Thyroid gland (tissue), 4 donors: ENCODE measurements at regions not wholly inside any gene's neighbourhood (a gene's known extent, or its start where the extent isn't known, plus 50 kb on each side); places are given as distances from the start of the nearest gene placed in this dataset.
"Not testable (repeated sequence)": the region's sequence is repeated elsewhere in the genome, so short reads cannot be mapped to it uniquely, and the experiment has no call there.

ENCODE experiments used
- CTCF ChIP-seq, 6 experiments: fragments of 200-600 bp in 3 of 6; fragments of 450-650 bp in 3 of 6; sonication (generic) in 3 of 6; IDR thresholded peaks; one replicate each; pipeline ENCODE4 v1.5.1; 2016 to 2019; ENCODE audit warnings: antibody characterized with exemption in 6 of 6, mild to moderate bottlenecking in 2 of 6, inconsistent platforms in 1 of 6, moderate library complexity in 1 of 6
- POLR2A ChIP-seq, 2 donors: fragments of 450-650 bp; IDR thresholded peaks; one replicate each; pipeline ENCODE4 v1.6.1; 2017; ENCODE audit warnings: antibody characterized with exemption in 2 of 2, mild to moderate bottlenecking in 2 of 2, moderate library complexity in 1 of 2

- TF ChIP-seq CTCF, POLR2A (IDR thresholded peaks at IDR 0.05): not testable (repeated sequence)
These were observed 242.2 kb downstream of the LY86 start for GRCh38 chr6:6830686-6831063.
